G401 (cell line): ENCODE measurements at regions not wholly inside any gene's neighbourhood (a gene's known extent, or its start where the extent isn't known, plus 50 kb on each side); places are given as distances from the start of the nearest gene placed in this dataset.

Experiments
- DNase-seq: peaks from one replicate; pipeline ENCODE4 v3.0.0-alpha.2; 2015; ENCODE audit warnings: low spot score
- in situ Hi-C: cut with HindIII; loops from 2 replicates; pipeline ENCODE4 v1.10.0; 2016; ENCODE audit warnings: low sequenced_read_pairs, mixed read lengths

DNA sequence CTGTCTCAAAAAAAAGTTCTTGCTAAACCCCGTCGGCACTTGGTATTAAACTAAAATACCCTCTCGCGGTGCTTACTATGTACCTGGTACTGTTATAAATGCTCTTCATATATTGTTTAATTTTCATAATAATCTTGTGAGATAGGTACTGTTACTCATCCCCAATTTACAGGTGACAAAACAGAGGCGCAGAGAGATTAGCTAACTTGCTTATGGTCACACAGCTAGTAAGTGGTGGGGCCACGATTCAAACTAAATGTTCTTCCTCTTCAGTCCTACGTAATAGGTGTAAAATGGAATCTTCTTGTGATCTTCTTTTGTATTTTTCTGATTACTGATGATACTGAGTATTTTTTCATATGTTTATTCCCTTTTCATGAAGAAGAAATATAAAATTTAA, 51.3 kb downstream of the TET3 start:
- in situ Hi-C loops = no loop called here
- no peak for DNase-seq

DNA sequence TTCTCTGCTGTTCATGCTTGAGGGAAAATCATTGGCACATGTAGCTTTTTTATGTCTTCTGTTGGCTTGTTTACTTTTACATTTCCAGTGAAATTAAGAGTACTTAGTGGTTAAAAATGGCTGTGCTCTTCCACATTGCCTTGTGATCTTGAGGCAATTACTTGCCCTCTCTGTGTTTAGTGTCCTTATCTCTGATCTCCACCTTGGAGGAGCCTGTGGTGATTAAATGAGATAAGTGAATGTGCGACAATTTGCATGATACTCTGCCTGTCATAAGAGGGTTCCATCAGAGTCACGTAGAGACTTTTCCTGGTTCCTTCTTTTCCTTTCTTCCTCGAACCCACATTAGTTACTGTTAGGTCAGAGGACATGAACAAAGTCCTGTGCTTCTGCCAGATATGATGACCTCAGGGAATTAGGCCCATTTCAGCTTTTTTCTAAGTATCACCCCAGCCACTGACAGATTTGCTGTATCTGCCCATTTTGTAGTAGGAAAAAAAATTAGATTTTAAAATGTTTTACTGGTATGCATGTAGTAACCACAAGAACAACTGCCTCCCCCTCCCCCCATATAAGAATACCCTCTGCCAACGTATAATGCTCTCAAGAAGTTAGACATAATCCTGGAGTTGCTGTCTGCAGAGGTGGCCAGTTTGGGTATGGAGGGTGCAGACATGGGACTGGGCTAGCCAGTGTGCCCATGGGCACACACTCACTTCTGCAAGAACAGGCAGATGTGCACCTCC, 51.9 kb downstream of the TET3 start:
- in situ Hi-C loops = no loop called here
- DNase-seq = no peak

DNA sequence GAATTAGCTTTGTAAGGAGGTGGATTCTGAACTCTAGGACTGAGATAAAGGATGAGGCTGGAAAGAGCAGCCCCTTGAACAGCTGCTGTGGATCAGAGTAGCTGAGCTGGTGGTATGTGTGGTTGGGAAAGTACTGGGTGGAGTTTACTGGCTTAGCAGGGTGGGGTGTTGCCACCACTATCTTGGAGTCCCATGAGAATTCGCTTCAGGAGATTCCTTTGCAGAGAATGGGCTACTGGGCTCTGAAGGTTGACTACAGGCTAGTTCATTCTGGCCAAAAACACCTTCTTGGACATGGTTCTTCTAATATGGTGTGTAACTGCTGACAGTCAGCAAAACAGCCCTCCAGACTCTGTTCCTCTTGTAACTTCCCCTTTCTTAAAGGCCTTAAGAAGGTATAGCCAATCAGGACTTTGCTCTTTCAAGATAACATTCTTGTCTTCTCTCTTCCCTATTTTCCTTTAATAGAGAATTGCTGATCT, 52.7 kb downstream of the TET3 start:
- in situ Hi-C loops = no loop called here
- no peak for DNase-seq

DNA sequence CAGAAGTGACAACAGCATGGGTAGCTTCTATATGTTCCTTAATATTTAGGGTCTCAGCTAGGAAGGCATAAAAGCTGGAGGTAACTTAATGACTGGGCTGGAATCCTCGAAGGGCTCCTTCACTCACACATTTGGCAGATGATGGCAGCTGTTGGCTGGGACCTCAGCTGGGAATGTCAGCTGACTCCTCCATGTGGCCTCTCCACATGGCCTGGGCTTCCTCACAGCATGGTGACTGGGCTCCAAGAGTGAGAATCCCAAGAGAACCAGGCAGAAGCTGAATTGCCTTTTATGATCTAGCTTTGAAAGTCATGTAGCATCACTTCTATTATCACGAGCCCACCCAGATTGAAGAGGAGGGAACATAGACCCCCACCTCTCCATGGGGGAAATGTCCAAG, 54.9 kb downstream of the TET3 start:
- no peak for DNase-seq
- in situ Hi-C loops = no loop called here

DNA sequence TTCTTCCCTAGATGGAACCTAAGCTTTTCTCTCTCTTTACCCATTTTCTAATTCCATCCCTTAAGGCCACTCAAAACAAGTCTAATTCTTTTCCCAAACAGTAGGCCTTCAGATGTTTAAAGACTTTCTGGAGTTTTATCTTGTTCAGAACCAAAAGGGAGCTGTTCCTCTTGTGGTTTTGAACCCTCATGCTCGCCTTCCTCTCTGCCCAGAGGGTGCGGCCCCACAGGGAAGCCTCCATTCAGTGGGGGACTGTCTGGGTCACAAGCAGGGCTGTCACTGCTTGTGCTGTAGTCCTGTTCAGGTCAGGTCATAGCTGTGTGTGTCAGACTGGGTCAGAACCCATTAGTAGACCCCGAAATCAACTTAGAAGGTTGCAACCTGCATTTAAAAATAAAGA, 56.5 kb downstream of the TET3 start:
- in situ Hi-C loops = no loop called here
- no peak for DNase-seq

DNA sequence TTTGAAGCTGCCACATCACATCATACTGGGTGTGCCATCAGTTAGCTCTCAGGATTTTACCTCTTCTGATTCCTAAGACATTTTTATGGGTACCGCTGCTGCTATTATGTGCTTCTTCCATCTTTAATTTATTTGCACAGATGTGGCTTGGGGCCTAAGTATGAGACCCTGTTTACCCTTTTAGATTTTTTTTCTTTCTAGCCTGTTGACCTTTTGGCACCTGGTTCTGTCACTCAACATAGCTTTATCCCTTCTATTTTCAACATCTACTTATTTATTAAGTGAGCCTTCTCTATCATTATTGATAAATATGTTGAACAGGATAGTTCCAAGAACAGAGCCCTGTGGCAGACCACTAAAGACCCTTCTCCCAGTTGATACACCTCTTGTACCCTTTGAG, 57.0 kb downstream of the TET3 start:
- DNase-seq = no peak
- in situ Hi-C loops = no loop called here

DNA sequence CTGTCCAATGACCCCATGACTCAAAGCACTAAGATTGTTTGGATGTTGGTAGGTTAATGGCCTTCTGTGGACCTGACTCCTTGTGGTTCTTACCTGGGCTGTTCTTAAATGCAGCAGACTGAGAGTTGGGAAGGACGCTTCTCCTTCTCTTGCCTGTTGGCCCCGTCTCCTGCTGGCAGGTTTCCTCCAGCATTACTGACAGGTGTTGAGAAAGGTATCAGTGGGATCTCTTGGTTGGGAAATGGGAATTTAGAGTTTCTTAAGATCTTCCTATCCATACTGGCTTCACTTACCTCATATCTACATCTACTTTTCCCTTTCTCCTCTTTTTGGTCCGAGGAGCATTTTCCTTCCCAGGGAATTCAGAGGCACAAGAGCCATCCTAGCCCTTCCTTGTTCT, 57.9 kb downstream of the TET3 start:
- in situ Hi-C loops = no loop called here
- no peak for DNase-seq

DNA sequence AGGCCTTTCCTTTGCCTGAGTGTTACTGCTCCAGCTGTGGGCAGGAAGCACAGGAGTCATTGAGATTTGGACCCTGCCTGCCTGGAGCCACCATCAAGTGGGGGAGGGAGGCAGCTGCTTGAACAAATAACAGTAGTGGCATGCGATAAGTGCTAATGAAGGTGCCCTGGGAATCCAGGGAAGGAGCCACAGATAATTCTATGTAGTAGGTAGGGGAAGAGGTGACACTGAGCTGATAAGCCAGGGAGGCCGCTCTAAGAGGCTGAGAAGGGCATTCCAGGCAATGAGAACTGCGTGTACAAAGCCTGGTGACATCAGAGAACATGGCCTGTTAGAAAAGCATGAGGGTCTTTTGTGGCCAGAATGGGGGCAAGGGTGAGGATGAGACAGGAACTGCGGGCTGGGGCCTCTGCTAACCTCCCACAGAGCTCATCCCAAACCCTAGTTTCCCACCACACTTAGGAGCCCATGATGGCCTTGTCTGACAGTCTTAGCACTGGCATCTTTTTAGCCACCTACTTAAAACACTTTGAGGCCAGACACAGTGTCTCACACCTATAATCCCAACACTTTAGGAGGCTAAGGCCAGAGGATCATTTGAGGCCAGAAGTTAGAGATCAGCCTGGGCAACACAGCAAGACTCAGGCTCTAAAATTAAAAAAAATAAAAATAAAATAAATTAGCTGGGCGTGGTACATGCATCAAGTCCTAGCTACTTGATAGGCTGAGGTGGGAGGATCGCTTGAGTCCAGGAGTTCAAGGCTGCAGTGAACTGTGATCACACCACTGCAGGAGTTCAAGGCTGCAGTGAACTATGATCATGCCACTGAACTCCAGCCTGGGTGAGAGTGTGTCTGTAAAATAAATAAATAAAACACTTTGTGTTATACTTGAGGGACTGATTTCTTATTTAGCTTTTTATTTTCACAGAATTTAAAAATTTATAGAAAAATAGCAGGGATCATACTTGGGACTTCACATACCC, 58.9 kb downstream of the TET3 start:
- no peak for DNase-seq
- in situ Hi-C loops = no loop called here

DNA sequence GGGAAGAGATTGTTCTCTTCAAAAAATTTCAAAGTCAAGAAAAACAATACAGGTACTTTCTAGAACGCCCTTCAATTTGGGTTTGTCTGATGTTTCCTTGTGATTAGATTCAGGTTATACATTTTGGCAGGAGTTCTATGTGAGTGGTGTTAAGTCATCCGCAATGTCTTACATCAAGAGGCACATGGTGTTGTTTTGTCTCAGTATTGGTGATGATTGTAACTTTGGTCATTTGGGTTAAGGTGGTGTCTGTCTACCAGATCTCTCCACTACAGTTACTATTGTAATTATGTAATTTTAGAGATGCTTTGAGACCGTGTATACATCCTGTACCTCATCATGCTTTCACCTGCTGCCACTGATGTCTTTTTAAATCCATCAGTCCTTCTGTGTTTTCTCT, 60.3 kb downstream of the TET3 start:
- in situ Hi-C loops = no loop called here

DNA sequence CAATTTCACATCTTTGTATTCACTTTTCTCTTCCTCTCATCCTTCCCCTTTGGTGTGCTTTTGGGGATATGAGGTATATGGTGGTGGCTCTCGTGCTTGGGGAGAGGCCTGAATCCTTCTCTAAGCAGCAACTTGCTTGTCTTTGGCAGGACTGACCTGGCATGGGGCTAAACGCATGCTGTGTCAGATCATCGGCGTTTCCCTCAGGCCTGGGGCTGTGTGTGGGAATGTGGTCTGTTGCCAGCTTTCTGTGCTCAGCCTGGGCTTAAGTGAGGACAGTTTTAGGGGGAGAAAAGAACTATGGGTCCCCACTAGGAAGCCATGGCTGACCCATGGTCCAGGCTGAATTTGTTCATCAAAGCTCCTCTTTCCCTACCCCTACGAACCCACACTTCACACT, 60.7 kb downstream of the TET3 start:
- peak; percentile 70 for DNase-seq
- in situ Hi-C loops = no loop called here

More for the DNA sequence above, 60.3 kb downstream of the TET3 start:
- DNase-seq = no peak

DNA sequence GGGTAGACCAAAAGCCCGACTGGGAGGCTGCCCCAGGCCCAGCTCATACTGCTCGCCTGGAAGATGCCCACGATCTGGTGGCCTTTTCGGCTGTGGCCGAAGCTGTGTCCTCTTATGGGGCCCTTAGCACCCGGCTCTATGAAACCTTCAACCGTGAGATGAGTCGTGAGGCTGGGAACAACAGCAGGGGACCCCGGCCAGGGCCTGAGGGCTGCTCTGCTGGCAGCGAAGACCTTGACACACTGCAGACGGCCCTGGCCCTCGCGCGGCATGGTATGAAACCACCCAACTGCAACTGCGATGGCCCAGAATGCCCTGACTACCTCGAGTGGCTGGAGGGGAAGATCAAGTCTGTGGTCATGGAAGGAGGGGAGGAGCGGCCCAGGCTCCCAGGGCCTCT, 61.7 kb downstream of the TET3 start:
- no peak for DNase-seq
- in situ Hi-C loops = no loop called here

DNA sequence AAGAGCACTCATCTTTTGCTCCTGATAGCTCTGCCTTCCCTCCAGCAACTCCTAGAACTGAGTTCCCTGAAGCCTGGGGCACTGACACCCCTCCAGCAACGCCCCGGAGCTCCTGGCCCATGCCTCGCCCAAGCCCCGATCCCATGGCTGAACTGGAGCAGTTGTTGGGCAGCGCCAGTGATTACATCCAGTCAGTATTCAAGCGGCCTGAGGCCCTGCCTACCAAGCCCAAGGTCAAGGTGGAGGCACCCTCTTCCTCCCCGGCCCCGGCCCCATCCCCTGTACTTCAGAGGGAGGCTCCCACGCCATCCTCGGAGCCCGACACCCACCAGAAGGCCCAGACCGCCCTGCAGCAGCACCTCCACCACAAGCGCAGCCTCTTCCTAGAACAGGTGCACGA, 62.4 kb downstream of the TET3 start:
- no peak for DNase-seq
- in situ Hi-C loops = no loop called here

DNA sequence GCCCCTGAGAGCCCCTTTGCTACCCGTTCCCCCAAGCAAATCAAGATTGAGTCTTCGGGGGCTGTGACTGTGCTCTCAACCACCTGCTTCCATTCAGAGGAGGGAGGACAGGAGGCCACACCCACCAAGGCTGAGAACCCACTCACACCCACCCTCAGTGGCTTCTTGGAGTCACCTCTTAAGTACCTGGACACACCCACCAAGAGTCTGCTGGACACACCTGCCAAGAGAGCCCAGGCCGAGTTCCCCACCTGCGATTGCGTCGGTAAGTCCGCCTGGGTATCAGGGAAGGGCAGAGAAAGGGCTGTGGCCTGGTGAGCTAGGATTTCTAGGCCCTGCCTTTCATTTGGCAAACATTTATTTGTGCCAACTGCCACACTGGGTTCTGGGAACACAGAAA, 63.4 kb downstream of the TET3 start:
- in situ Hi-C loops = no loop called here

DNA sequence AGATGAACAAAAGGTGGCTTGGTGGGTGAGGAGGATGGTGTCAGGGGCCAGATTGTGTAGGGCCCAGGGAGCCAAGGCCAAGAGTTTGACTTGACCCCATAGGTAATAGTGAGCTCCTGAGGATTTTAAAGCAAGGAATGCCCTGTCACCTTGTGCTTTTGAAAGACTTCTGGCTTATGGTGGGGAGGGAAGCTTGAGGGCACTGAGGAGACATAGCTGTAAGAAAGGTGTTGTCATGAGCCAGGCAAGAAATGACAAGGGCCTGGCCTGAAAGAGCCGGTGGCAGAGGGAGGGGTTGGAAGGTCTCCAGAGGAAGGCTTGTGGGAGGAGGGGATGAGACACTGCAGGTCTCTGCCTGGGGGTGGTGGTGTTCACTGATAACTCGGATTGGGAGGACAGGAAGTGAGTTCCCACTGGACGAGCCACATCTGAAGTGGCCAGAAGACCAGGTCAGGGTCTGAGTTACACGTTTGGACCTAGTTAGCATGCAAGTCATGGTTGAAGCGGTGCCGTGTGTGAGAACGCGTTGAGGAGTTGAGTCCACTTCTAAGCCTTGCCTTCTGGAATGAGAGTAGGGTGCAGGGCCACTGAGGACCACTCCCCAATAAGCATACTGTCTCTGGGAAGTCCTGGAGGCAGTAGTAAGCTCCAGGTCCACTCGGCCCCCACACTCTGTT, 64.3 kb downstream of the TET3 start:
- in situ Hi-C loops = no loop called here
- no peak for DNase-seq

More for the DNA sequence above, 63.4 kb downstream of the TET3 start:
- no peak for DNase-seq

DNA sequence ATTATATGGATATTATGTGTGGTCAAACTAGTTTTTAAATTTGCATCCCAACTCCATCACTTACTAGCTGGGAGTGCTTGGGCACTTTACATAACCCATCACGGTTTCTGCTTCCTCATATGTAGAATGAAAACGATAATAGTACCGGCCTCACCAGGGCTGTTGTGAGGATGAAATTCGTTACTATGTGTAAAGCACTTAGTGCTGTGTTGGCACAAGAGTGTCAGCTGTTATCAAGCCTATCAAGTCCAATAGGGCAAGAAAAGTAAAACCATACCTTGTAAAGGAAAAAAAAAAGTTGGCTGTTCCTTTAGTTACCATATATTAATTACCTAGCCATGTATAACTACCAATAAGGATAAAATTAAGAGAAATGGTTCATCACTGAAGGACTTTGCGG, 65.4 kb downstream of the TET3 start:
- no peak for DNase-seq
- in situ Hi-C loops = no loop called here

DNA sequence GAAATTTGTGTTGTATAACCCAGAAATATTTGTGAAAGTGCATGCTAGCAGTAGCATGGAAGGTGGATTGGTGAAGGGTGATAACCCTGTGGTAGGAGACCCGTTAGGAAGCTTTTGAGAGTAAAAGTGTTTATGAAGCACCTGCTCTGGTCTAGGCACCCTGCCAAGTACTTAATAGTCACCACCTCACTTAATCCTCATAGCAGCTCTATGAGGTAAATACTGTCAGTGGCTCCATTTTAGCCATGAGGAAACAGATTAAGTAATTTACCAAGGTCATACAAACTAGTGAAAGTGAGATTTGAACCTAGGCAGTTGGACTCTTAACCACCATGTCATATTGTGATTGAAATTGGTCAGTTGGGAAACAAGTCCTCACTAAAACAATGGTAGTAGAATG, 66.8 kb downstream of the TET3 start:
- in situ Hi-C loops = no loop called here
- no peak for DNase-seq

DNA sequence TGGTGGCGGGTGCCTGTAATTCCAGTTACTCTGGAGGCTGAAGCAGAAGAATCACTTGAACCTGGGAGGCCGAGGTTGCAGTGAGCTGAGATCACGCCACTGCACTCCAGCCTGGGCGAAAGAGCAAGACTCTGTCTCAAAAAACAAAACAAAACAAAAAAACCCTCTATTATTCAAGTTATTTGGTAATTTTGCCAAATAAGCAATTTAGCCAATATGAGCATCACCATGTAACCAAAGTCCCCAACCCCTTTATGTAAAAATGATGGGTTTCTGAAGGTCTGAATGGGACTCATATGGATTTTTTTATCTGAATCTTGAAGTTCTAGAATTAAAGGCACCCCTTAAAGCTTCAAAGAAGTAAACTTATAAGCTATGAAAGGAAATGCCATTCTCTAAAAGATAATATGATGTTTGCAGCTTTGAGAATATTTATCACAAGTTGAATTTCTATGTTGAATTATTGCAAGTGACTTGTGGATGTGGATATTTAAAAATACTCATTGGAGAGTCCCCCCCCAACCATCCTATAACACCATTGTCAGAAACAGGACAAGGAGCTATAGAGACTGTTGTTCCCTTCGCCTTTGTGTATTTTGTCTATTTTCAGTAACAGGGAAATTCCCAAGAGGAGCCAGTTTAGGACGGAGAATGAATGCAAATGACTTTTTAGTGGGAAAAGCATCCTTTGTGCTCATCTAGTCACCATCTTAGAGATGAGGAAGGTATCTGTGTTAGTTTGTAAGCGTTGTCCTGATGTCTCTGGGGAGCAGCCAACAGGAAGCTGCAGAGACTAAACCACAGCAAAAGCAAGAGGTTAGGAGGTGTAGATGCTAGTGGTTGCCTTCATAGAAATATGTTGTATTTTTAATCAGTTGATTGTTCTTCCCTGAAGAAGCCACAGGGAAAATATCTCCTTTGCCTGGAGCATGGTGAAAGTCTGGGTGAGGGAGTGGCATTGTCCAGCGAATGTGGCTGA, 68.3 kb downstream of the TET3 start:
- DNase-seq = no peak
- in situ Hi-C loops = no loop called here

DNA sequence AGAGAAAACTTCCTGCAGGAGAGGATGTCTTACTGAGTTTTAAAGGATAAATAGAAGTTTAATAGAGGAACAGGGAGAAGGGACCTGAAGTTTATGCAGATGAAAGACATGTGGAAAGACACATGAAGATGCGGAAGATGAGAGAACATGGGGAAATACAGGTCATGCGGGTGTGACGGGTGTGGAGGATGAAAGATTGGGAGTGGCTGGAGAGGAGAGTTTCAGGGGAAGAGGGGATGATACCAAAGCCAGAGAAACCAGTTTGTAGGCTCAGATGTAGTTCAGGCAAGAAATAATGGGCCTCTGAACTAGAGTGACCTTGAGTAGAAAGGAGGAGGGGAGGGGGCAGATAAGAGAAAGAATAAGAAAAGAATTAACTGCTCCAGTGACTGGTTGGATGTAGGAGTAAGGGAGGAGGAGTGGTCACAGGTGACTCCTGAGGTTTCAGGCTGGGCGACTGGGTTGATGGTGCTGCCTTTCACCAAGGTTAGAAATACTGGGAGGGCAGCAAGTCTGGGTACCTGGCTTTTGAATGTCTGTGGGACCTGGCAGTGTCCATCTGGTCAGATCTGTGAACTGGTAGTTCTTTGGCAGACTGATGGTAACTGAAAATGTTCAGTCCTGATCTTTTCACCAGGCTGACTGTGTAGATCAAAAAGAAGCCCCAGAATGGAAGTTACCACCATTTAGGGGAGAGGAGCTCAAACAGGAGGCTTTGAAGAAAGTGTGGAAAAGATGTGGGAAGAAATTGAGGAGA, 69.4 kb downstream of the TET3 start:
- DNase-seq = peak; percentile 62
- in situ Hi-C loops = no loop called here
